MCF 10A (cell line): ENCODE measurements at regions not wholly inside any gene's neighbourhood (a gene's known extent, or its start where the extent isn't known, plus 50 kb on each side); places are given as distances from the start of the nearest gene placed in this dataset.
"Not testable (repeated sequence)": the region's sequence is repeated elsewhere in the genome, so short reads cannot be mapped to it uniquely, and the experiment has no call there.

Source experiments
- BruUV-seq: library from RNA; stranded (reverse); fragments of 400-500 nt; replicated peaks from 2 replicates; lab custom pipeline; 2021; lab: Mats Ljungman, UMichigan
- CTCF ChIA-PET: fragments of 300-600 bp; sonication (Branson Sonifier 250); formaldehyde crosslinking; extraction: SDS; loops from one replicate; lab custom pipeline; 2021; ENCODE audit warnings: antibody characterized with exemption, inconsistent platforms; lab: Yijun Ruan, JAX
- POLR2A ChIA-PET: fragments of 300-600, 350-650 bp; sonication (Branson Sonifier 250); formaldehyde crosslinking; extraction: SDS; loops from one replicate; lab custom pipeline; 2020; ENCODE audit warnings: antibody characterized with exemption, inconsistent platforms; lab: Yijun Ruan, JAX
- DNase-seq: peaks from one replicate; pipeline ENCODE4 v3.0.0-alpha.2; 2018; ENCODE audit not compliant: unreplicated experiment
- H3K27ac Mint-ChIP-seq: one replicate; pipeline ENCODE4 v1.8.0; 2022; ENCODE audit warnings: mild to moderate bottlenecking, low read depth, mixed read lengths; ENCODE audit not compliant: unreplicated experiment
- H3K27me3 Mint-ChIP-seq: one replicate; pipeline ENCODE4 v1.8.0; 2022; ENCODE audit warnings: mixed read lengths; ENCODE audit not compliant: insufficient read depth, unreplicated experiment
- H3K36me3 Mint-ChIP-seq: one replicate; pipeline ENCODE4 v1.8.0; 2022; ENCODE audit warnings: mild to moderate bottlenecking, moderate library complexity, mixed read lengths; ENCODE audit not compliant: insufficient read depth, unreplicated experiment
- H3K4me1 Mint-ChIP-seq: one replicate; pipeline ENCODE4 v1.8.0; 2022; ENCODE audit warnings: mixed read lengths; ENCODE audit not compliant: insufficient read depth, unreplicated experiment
- H3K4me3 Mint-ChIP-seq: one replicate; pipeline ENCODE4 v1.8.0; 2022; ENCODE audit warnings: mild to moderate bottlenecking, moderate library complexity, mixed read lengths; ENCODE audit not compliant: unreplicated experiment
- H3K9me3 Mint-ChIP-seq: one replicate; pipeline ENCODE4 v1.8.0; 2022; ENCODE audit warnings: mixed read lengths; ENCODE audit not compliant: unreplicated experiment
- intact Hi-C: fragments of 100-400 bp; cut with micrococcal nuclease; formaldehyde crosslinking; loops from 2 replicates; pipeline ENCODE4 v1.14.1; 2022
- TF ChIP-seq, protein P1 (sequence below): fragments of 200-600 bp; IDR thresholded peaks from one replicate; pipeline ENCODE4 v1.8.0; 2022; ENCODE audit warnings: antibody characterized with exemption, mild to moderate bottlenecking; ENCODE audit not compliant: unreplicated experiment

DNA sequence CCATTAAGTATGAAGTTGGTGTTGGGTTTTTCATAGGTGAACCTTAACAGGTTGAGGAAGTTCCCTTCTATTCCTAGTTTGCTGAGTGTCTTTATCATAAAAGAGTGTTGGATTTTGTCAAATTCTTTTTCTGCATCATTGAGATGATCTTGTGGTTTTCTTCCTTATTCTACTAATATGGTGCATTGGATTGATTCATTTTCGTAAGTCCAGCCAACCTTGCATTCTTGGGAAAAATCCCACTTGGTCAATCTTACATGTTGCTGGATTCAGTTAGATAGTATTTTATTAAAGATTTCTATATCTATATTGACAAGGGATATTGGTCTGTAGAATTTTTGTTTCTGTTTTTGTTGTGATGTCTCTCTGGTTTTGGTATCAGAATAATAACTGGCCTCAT lies 83.7 kb upstream of the C15orf39 start:
- Mint-ChIP-seq H3K27me3 (no peaks in the 10 kb centered on the region), H3K4me3 (no peak overlapping the region), H3K36me3 (no peaks in the 10 kb centered on the region), H3K9me3 (no peaks in the 10 kb centered on the region), H3K4me1 (no peaks in the 10 kb centered on the region), H3K27ac (no peak overlapping the region)
- BruUV-seq, result no TSS peak
- no peak for DNase-seq
- ChIA-PET POLR2A (no interaction called here), CTCF (no interaction called here)
- TF ChIP-seq, protein P1, sequence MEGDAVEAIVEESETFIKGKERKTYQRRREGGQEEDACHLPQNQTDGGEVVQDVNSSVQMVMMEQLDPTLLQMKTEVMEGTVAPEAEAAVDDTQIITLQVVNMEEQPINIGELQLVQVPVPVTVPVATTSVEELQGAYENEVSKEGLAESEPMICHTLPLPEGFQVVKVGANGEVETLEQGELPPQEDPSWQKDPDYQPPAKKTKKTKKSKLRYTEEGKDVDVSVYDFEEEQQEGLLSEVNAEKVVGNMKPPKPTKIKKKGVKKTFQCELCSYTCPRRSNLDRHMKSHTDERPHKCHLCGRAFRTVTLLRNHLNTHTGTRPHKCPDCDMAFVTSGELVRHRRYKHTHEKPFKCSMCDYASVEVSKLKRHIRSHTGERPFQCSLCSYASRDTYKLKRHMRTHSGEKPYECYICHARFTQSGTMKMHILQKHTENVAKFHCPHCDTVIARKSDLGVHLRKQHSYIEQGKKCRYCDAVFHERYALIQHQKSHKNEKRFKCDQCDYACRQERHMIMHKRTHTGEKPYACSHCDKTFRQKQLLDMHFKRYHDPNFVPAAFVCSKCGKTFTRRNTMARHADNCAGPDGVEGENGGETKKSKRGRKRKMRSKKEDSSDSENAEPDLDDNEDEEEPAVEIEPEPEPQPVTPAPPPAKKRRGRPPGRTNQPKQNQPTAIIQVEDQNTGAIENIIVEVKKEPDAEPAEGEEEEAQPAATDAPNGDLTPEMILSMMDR, result no peak
- intact Hi-C loops, result no loop called here

DNA sequence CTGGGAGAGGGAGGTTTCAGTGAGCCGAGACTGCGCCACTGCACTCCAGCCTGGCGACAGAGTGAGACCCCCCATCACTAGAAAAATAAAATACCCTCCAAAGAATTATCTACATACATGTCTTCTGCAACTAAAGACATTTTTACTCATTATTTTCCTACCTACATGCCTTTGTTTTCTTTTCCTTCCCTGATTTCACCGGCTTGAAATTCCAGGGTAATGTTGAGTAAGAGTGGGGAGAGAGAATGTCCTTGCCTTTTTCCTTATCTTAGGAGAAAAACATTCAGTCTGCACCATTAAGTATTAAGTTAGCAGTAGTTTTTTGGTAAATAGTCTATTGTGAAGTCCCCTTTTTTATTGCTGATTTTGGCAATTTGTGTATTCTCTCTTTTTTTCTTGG lies 82.4 kb upstream of the C15orf39 start:
- CTCF ChIA-PET, POLR2A ChIA-PET, H3K27me3 Mint-ChIP-seq, H3K27ac Mint-ChIP-seq, H3K4me1 Mint-ChIP-seq, intact Hi-C loops, BruUV-seq, H3K36me3 Mint-ChIP-seq, DNase-seq, H3K4me3 Mint-ChIP-seq, H3K9me3 Mint-ChIP-seq: not testable (repeated sequence)

DNA sequence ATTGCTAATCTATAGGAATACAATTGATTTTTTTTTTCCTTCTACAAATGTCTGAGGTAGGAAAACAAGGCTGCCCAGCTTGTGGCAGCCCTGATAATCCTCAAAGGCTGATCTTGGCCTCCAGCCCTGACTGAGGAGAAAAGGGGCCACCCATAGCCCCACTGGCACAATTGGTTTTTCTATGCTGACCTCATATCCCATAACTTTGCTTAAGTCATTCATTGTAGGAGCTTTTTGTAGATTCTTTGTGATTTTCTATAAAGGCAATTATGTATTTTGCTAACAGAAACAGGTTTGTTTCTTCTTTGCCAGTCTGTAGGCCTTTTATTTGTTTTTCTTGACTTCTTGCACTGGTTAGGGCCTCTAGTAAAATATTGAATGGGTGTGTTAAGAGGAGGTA lies 80.2 kb upstream of the C15orf39 start:
- no peaks in the 10 kb centered on the region for H3K27me3 Mint-ChIP-seq
- intact Hi-C loops, result no loop called here
- no peak overlapping the region for H3K4me3 Mint-ChIP-seq
- POLR2A ChIA-PET, result no interaction called here
- H3K9me3 Mint-ChIP-seq, result no peaks in the 10 kb centered on the region
- BruUV-seq, result no TSS peak
- H3K4me1 Mint-ChIP-seq, result peaks cover 6% of the 10 kb centered on the region
- H3K36me3 Mint-ChIP-seq, result no peaks in the 10 kb centered on the region
- TF ChIP-seq, protein P1, result no peak
- H3K27ac Mint-ChIP-seq, result no peak overlapping the region
- CTCF ChIA-PET, result no interaction called here
- no peak for DNase-seq

DNA sequence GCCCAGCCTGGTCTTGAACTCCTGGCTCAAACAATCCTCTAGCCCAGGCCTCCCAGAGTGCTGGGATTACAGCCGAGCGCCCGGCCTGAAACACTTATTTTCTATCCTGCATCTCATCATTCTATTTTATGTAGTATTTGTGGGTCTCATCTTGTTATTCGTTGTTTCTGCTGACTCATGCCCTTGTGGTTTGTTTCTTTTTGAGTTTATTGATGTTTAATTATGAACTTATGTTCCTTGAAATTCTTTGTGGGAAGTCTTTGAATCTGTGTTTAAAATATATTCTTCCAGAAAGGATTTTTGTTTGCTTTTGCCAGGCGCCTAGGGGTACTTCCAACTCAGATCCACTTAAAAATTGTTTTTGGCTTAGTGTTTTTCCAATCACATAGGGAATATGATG lies 78.3 kb upstream of the C15orf39 start:
- TF ChIP-seq, protein P1, result no peak
- no peak overlapping the region for H3K4me3 Mint-ChIP-seq
- peaks cover 6% of the 10 kb centered on the region for H3K4me1 Mint-ChIP-seq
- H3K27ac Mint-ChIP-seq, result no peak overlapping the region
- DNase-seq, result peak; percentile 40
- no peaks in the 10 kb centered on the region for H3K36me3 Mint-ChIP-seq
- H3K27me3 Mint-ChIP-seq, result no peaks in the 10 kb centered on the region
- H3K9me3 Mint-ChIP-seq, result no peaks in the 10 kb centered on the region
- ChIA-PET POLR2A (no interaction called here), CTCF (interaction anchor here (0.6 kb wide), 2 partner anchors 42 to 49 kb away, joined by 3 read pairs; no protein-coding TSS in a partner anchor)
- BruUV-seq, result no TSS peak
- intact Hi-C loops, result no loop called here

DNA sequence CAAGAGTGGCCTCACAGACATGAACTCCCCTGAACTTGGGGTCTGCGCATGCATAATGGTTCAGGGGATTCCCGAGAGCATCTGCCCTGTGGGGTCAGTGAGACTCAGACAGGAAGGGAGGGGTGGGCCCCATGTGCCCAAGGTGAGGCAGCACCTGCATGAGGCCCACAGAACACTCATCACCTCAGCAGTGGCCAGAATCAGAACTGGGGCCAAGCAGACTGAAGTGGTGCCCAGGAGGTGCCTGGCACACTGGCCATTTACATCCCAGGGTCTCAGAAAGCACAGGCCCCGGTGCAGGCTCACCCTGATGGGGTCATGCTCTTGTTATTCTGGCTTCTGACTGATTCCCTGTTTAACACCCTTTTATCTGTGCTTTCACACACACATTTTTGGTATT lies 77.4 kb upstream of the C15orf39 start:
- H3K36me3 Mint-ChIP-seq, intact Hi-C loops: not testable (repeated sequence)

More for the DNA sequence above, 77.4 kb upstream of the C15orf39 start:
- POLR2A ChIA-PET, H3K4me3 Mint-ChIP-seq, BruUV-seq, CTCF ChIA-PET, H3K9me3 Mint-ChIP-seq, DNase-seq, H3K4me1 Mint-ChIP-seq, H3K27ac Mint-ChIP-seq, H3K27me3 Mint-ChIP-seq: not testable (repeated sequence)
